ENCODE measurements at regions not wholly inside any gene's neighbourhood (a gene's known extent, or its start where the extent isn't known, plus 50 kb on each side); places are given as distances from the start of the nearest gene placed in this dataset.

- Histone ChIP-seq H3K27me3 (no peaks in the 10 kb centered on the region), H3K4me3 (no peak overlapping the region), H3K4me1 (ENCODE audit: insufficient read depth) (no peaks in the 10 kb centered on the region), H3K36me3 (no peaks in the 10 kb centered on the region), H3K27ac (no peak overlapping the region), H3K9me3 (no peaks in the 10 kb centered on the region)
- TF ChIP-seq POLR2A (IDR thresholded peaks at IDR 0.05) (no peak), CTCF (IDR thresholded peaks at IDR 0.05) (no peak), EP300 (IDR thresholded peaks at IDR 0.05) (no peak)
- 41 to 51% (median 47%) methylated on average over 3 of the region's 3 CpGs for WGBS, 3 donors
- intact Hi-C loops (cut with DNase I): no loop called here
- no peak for DNase-seq
Observed at GRCh38 chr1:221076391-221076811, 197.2 kb downstream of the HLX start.

- no peak for DNase-seq
- Histone ChIP-seq H3K4me1 (ENCODE audit: insufficient read depth) (no peaks in the 10 kb centered on the region), H3K4me3 (no peak overlapping the region), H3K36me3 (no peaks in the 10 kb centered on the region), H3K27me3 (no peaks in the 10 kb centered on the region), H3K9me3 (no peaks in the 10 kb centered on the region), H3K27ac (no peak overlapping the region)
- WGBS, 3 donors: 75 to 86% (median 76%) methylated on average over 1 of the region's 1 CpG
- intact Hi-C loops (cut with DNase I): no loop called here
- TF ChIP-seq CTCF (IDR thresholded peaks at IDR 0.05): no peak
- no peak for TF ChIP-seq POLR2A (IDR thresholded peaks at IDR 0.05)
- TF ChIP-seq EP300 (IDR thresholded peaks at IDR 0.05): no peak
Observed at GRCh38 chr1:221078260-221078965, 199.2 kb downstream of the HLX start.

- no peaks in the 10 kb centered on the region for H3K36me3 ChIP-seq
- H3K4me3 ChIP-seq: no peak overlapping the region
- H3K9me3 ChIP-seq: no peaks in the 10 kb centered on the region
- no peaks in the 10 kb centered on the region for H3K4me1 ChIP-seq (ENCODE audit: insufficient read depth)
- TF ChIP-seq CTCF (IDR thresholded peaks at IDR 0.05) (no peak), POLR2A (IDR thresholded peaks at IDR 0.05) (no peak), EP300 (IDR thresholded peaks at IDR 0.05) (no peak)
- no peak for DNase-seq
- intact Hi-C loops (cut with DNase I): no loop called here
- no peaks in the 10 kb centered on the region for H3K27me3 ChIP-seq
- 58 to 84% (median 63%) methylated on average over 1 of the region's 1 CpG for WGBS, 3 donors
- no peak overlapping the region for H3K27ac ChIP-seq
Observed at GRCh38 chr1:221083902-221084301, 204.7 kb downstream of the HLX start.

GRCh38 chr1:221084681-221085080 is 205.4 kb downstream of the HLX start:
- 74 to 88% (median 76%) methylated on average over 4 of the region's 4 CpGs for WGBS, 3 donors
- DNase-seq: no peak
- Histone ChIP-seq H3K9me3 (no peaks in the 10 kb centered on the region), H3K4me3 (no peak overlapping the region), H3K4me1 (ENCODE audit: insufficient read depth) (no peaks in the 10 kb centered on the region), H3K36me3 (no peaks in the 10 kb centered on the region), H3K27ac (no peak overlapping the region), H3K27me3 (no peaks in the 10 kb centered on the region)
- TF ChIP-seq POLR2A (IDR thresholded peaks at IDR 0.05): no peak
- no peak for TF ChIP-seq CTCF (IDR thresholded peaks at IDR 0.05)
- TF ChIP-seq EP300 (IDR thresholded peaks at IDR 0.05): no peak
- intact Hi-C loops (cut with DNase I): no loop called here
